ENCODE measurements at regions not wholly inside any gene's neighbourhood (a gene's known extent, or its start where the extent isn't known, plus 50 kb on each side); places are given as distances from the start of the nearest gene placed in this dataset.

DNA sequence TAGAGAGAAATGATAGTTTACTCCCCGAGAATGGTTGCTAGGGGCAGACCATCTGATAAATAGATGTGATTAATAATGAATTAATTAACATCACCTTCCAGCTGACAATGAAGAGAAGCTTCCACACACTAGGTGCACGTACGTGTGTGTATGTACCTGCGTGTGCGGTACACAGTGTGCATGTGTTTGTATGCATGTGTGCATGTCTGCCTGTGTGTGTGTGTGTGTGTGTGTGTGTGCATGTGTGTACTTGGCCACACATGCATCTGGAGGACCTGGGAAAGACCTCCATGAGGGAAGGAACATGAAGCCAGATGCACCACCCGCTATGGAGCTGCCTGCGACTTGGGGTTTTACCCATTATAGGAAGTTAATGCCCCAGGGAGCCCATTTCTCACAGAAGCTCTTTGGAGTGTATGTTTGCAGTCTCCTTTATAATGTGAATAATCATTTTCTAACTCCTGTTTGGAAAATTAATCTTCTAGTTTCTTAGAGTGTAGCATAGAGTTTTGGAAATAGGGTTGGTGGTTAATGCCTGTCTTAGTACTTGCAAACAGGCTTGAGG lies 229.1 kb downstream of the ENGASE start (continued):
- TF ChIP-seq REST (IDR thresholded peaks at IDR 0.05; ENCODE audit: low read depth) (no peak), ELF1 (IDR thresholded peaks at IDR 0.05; ENCODE audit: borderline replicate concordance, low read depth) (no peak), TCF7L2 (IDR thresholded peaks at IDR 0.05; ENCODE audit: borderline replicate concordance, extremely low read depth, insufficient read depth, insufficient read length) (no peak), SRF (IDR thresholded peaks at IDR 0.05; ENCODE audit: low read depth) (no peak), JUND (IDR thresholded peaks at IDR 0.05) (no peak)

DNA sequence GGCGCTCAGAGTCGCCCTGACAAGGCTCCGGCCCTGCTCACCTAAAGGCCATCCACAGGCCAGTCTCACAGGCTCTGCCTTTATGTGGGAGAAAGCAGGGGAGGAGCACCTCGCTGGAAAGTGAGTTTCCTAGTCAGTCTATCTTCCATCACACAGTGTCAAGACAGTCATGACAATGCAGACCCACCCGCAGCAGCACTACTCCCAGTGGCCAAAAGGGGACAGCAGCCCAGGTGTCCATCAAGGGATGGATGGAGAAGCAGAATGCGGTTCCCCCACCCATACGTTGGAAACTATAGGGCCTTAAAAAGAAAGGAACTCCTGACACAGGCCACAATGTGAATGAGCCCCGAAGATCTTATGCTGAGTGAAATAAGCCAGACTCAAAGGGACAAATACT lies 226.8 kb downstream of the ENGASE start:
- ChIA-PET CTCF (no interaction called here), POLR2A (no interaction called here), RAD21 (ENCODE audit: low non-redundant PET in 1 of 2, low total read pairs in 2 of 2, uncharacterized antibody in 2 of 2, unreplicated experiment in 2 of 2) (no interaction called here)
- H3K4me3 ChIP-seq (replicated peaks in 1 of 2; ENCODE audit: low read depth in 1 of 2, low read length in 2 of 2) = no peak overlapping the region
- H2AFZ ChIP-seq (ENCODE audit: low read depth, low read length, poor library complexity, severe bottlenecking) = no peak overlapping the region
- TF ChIP-seq, protein P1, sequence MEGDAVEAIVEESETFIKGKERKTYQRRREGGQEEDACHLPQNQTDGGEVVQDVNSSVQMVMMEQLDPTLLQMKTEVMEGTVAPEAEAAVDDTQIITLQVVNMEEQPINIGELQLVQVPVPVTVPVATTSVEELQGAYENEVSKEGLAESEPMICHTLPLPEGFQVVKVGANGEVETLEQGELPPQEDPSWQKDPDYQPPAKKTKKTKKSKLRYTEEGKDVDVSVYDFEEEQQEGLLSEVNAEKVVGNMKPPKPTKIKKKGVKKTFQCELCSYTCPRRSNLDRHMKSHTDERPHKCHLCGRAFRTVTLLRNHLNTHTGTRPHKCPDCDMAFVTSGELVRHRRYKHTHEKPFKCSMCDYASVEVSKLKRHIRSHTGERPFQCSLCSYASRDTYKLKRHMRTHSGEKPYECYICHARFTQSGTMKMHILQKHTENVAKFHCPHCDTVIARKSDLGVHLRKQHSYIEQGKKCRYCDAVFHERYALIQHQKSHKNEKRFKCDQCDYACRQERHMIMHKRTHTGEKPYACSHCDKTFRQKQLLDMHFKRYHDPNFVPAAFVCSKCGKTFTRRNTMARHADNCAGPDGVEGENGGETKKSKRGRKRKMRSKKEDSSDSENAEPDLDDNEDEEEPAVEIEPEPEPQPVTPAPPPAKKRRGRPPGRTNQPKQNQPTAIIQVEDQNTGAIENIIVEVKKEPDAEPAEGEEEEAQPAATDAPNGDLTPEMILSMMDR (IDR thresholded peaks at IDR 0.05 in 2 of 3, conservative IDR thresholded peaks at IDR 0.05 in 1 of 3; ENCODE audit: borderline replicate concordance in 1 of 3, insufficient read depth in 1 of 3, low read depth in 2 of 3, low read length in 2 of 3) = peak in 2 of 3 experiments; percentile 53 to 55; a peak in 4 of 6 replicates
- no peak for TF ChIP-seq SIN3A (IDR thresholded peaks at IDR 0.05; ENCODE audit: low read depth)
- DNase-seq (ENCODE audit: low read depth, low spot score) (no peak), ATAC-seq (peak; percentile 69)
- intact Hi-C loops (cut with micrococcal nuclease) = no loop called here
- H3K9me2 ChIP-seq (ENCODE audit: insufficient read depth) = no peaks in the 10 kb centered on the region
- H3K36me3 ChIP-seq (ENCODE audit: control insufficient read depth in 1 of 2, insufficient read depth in 2 of 2, low read length in 2 of 2) = no peaks in the 10 kb centered on the region
- H3K4me1 ChIP-seq (ENCODE audit: control insufficient read depth in 1 of 2, insufficient read depth in 2 of 2, low read length in 2 of 2) = no peaks in the 10 kb centered on the region
- BruUV-seq (replicated peaks) = no TSS peak
- no peak overlapping the region for H3K27ac ChIP-seq (ENCODE audit: low read depth, low read length)
- H3K9ac ChIP-seq (ENCODE audit: low read length) = no peak overlapping the region
- no peaks in the 10 kb centered on the region for H3K79me2 ChIP-seq (ENCODE audit: insufficient read depth, low read length)
- H3K9me3 ChIP-seq (ENCODE audit: control insufficient read depth in 1 of 2, insufficient read depth in 1 of 2, low read depth in 1 of 2, low read length in 2 of 2) = no peaks in the 10 kb centered on the region
- H3K4me2 ChIP-seq (ENCODE audit: low read length) = no peak overlapping the region
- H4K20me1 ChIP-seq (ENCODE audit: insufficient read depth) = no peaks in the 10 kb centered on the region
- peaks cover 72% of the 10 kb centered on the region for H3K27me3 ChIP-seq (ENCODE audit: insufficient read depth, low read length)
